Adrenal gland (tissue), 5 donors: ENCODE measurements at regions not wholly inside any gene's neighbourhood (a gene's known extent, or its start where the extent isn't known, plus 50 kb on each side); places are given as distances from the start of the nearest gene placed in this dataset.

Experiments used
- POLR2A ChIP-seq, 2 donors: fragments of 450-650 bp; IDR thresholded peaks; one replicate each; pipeline ENCODE4 v1.6.1; 2017; ENCODE audit warnings: antibody characterized with exemption in 2 of 2, mild to moderate bottlenecking in 2 of 2, moderate library complexity in 1 of 2
- TF ChIP-seq, protein P1 (sequence below), 6 experiments: fragments of 450-650 bp in 4 of 6; fragments of 200-600 bp in 2 of 6; sonication (generic) in 1 of 6; IDR thresholded peaks; 1 replicate in 5 of 6; 2 replicates in 1 of 6; pipeline versions ENCODE4 v1.5.1 to v1.8.0; 2016 to 2021; ENCODE audit warnings: antibody characterized with exemption in 6 of 6, mild to moderate bottlenecking in 2 of 6, moderate library complexity in 1 of 6
- donor health status: DM: no; HTN: no; CAD: no.

DNA sequence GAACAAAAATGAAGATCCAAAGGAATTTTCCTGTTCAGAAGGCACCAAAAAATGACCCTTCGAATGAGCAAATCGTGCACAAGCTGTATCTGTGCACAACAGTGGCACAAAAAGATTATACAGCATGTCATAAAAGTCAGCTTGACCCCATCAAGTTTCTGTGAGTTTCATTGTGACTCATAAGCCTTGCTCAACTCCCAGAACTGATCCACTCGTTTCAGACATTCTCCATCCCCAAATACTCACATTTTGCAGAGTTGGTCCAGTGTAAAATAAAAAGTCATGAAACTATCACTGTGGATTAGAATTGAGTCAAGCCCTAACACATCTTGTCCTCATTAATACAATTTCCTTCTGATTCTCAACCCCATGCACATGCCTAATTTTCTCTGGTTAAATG, 174.7 kb upstream of the PKN2 start:
- TF ChIP-seq, protein P1, sequence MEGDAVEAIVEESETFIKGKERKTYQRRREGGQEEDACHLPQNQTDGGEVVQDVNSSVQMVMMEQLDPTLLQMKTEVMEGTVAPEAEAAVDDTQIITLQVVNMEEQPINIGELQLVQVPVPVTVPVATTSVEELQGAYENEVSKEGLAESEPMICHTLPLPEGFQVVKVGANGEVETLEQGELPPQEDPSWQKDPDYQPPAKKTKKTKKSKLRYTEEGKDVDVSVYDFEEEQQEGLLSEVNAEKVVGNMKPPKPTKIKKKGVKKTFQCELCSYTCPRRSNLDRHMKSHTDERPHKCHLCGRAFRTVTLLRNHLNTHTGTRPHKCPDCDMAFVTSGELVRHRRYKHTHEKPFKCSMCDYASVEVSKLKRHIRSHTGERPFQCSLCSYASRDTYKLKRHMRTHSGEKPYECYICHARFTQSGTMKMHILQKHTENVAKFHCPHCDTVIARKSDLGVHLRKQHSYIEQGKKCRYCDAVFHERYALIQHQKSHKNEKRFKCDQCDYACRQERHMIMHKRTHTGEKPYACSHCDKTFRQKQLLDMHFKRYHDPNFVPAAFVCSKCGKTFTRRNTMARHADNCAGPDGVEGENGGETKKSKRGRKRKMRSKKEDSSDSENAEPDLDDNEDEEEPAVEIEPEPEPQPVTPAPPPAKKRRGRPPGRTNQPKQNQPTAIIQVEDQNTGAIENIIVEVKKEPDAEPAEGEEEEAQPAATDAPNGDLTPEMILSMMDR (IDR thresholded peaks at IDR 0.05) = no peak
- TF ChIP-seq POLR2A (IDR thresholded peaks at IDR 0.05) = no peak
